HG03095 (cell line): ENCODE measurements at regions not wholly inside any gene's neighbourhood (a gene's known extent, or its start where the extent isn't known, plus 50 kb on each side); places are given as distances from the start of the nearest gene placed in this dataset.
A peak's percentile ranks its signal among the peaks of the same experiment; 100 is the strongest.

Experiments
- ATAC-seq: cut with Tn5 transposase; IDR thresholded peaks from one replicate; pipeline ENCODE4 v1.9.1; 2021; ENCODE audit warnings: moderate library complexity; ENCODE audit not compliant: unreplicated experiment

- no peak for ATAC-seq
These were observed 374.6 kb upstream of the CFAP20DC start for GRCh38 chr3:59424268-59425010.

- no peak for ATAC-seq
These were observed 373.9 kb upstream of the CFAP20DC start for GRCh38 chr3:59423707-59424106.

- no peak for ATAC-seq
These were observed 372.5 kb upstream of the CFAP20DC start for GRCh38 chr3:59422312-59422711.

GRCh38 chr3:59418836-59419235 is 369.0 kb upstream of the CFAP20DC start:
- no peak for ATAC-seq

- ATAC-seq = no peak
These were observed 362.7 kb upstream of the CFAP20DC start for GRCh38 chr3:59412516-59412915.

GRCh38 chr3:59411694-59412093 is 361.9 kb upstream of the CFAP20DC start:
- ATAC-seq = no peak

- no peak for ATAC-seq
These were observed 361.4 kb upstream of the CFAP20DC start for GRCh38 chr3:59411186-59411585.

GRCh38 chr3:59408047-59408624 is 358.3 kb upstream of the CFAP20DC start:
- peak; percentile 56 for ATAC-seq

GRCh38 chr3:59407425-59407824 is 357.6 kb upstream of the CFAP20DC start:
- no peak for ATAC-seq

- peak; percentile 85 for ATAC-seq
These were observed 357.1 kb upstream of the CFAP20DC start for GRCh38 chr3:59406943-59407342.

GRCh38 chr3:59404851-59405250 is 355.0 kb upstream of the CFAP20DC start:
- no peak for ATAC-seq

- no peak for ATAC-seq
These were observed 354.2 kb upstream of the CFAP20DC start for GRCh38 chr3:59404064-59404463.

GRCh38 chr3:59401924-59402323 is 352.1 kb upstream of the CFAP20DC start:
- no peak for ATAC-seq

- ATAC-seq = no peak
These were observed 342.3 kb upstream of the CFAP20DC start for GRCh38 chr3:59392116-59392515.

- no peak for ATAC-seq
These were observed 341.3 kb upstream of the CFAP20DC start for GRCh38 chr3:59391131-59391530.

- ATAC-seq = peak; percentile 42
These were observed 338.9 kb upstream of the CFAP20DC start for GRCh38 chr3:59388555-59389270.

- peak; percentile 70 for ATAC-seq
These were observed 336.3 kb upstream of the CFAP20DC start for GRCh38 chr3:59386165-59386564.

GRCh38 chr3:59385547-59385946 is 335.7 kb upstream of the CFAP20DC start:
- ATAC-seq = no peak

GRCh38 chr3:59381282-59381681 is 331.5 kb upstream of the CFAP20DC start:
- peak; percentile 72 for ATAC-seq

- ATAC-seq = no peak
These were observed 330.3 kb upstream of the CFAP20DC start for GRCh38 chr3:59380146-59380545.

- peak; percentile 100 for ATAC-seq
These were observed 325.0 kb upstream of the CFAP20DC start for GRCh38 chr3:59374818-59375211.
